Ascending aorta (tissue), 2 donors: ENCODE measurements at regions not wholly inside any gene's neighbourhood (a gene's known extent, or its start where the extent isn't known, plus 50 kb on each side); places are given as distances from the start of the nearest gene placed in this dataset.

ENCODE experiments used
- DNase-seq, 2 donors: peaks; one replicate each; pipeline ENCODE4 v3.0.0-alpha.2; 2019; ENCODE audit warnings: low spot score in 2 of 2
- H3K27ac ChIP-seq, 2 donors: fragments of 200-600 bp; sonication (generic); one replicate each; pipeline ENCODE4 v1.5.1; 2016 to 2017; ENCODE audit warnings: mild to moderate bottlenecking in 1 of 2
- H3K27me3 ChIP-seq: fragments of 200-600 bp; sonication (generic); one replicate; pipeline ENCODE4 v1.5.1; 2017
- H3K36me3 ChIP-seq, 2 donors: fragments of 200-600 bp; sonication (generic); one replicate each; pipeline ENCODE4 v1.5.1; 2016
- H3K4me1 ChIP-seq, 2 donors: fragments of 200-600 bp; sonication (generic); one replicate each; pipeline ENCODE4 v1.5.1; 2016 to 2017; ENCODE audit warnings: mild to moderate bottlenecking in 1 of 2
- H3K4me3 ChIP-seq, 2 donors: fragments of 200-600 bp; sonication (generic); one replicate each; pipeline ENCODE4 v1.5.1; 2016 to 2017; ENCODE audit warnings: mild to moderate bottlenecking in 1 of 2
- H3K9me3 ChIP-seq, 2 donors: fragments of 200-600 bp; sonication (generic); one replicate each; pipeline ENCODE4 v1.5.1; 2016
- intact Hi-C: fragments of 100-400 bp; cut with DNase I; formaldehyde crosslinking; loops from one replicate; pipeline ENCODE4 v1.15.1; 2023
- TF ChIP-seq, protein P1 (sequence below), 3 experiments: fragments of 200-600 bp in 2 of 3; fragments of 450-650 bp in 1 of 3; sonication (generic) in 2 of 3; IDR thresholded peaks; one replicate each; pipeline ENCODE4 v1.5.1; 2016 to 2019; ENCODE audit warnings: antibody characterized with exemption in 3 of 3, mild to moderate bottlenecking in 1 of 3, moderate library complexity in 1 of 3

DNA sequence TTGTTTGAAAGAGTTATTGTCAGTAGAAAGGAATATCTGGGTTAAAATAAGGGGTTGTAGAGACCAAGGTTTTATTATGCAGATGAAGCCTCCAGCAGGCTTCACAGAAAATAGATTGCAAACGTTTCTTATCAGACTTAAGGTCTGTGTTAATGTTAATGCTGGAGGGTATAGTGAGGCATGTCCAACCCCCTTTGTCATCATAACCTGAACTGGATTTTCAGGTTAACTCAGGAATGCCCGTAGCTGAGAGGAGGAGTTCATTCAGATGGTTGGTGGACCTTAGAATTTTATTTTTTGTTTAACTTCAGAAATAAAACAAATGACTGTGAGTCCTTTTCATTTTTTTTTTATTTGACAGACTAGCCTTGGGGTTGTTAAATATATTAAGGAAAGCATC is 354.1 kb downstream of the GPM6A start:
- no peak overlapping the region for H3K4me3 ChIP-seq
- TF ChIP-seq, protein P1, sequence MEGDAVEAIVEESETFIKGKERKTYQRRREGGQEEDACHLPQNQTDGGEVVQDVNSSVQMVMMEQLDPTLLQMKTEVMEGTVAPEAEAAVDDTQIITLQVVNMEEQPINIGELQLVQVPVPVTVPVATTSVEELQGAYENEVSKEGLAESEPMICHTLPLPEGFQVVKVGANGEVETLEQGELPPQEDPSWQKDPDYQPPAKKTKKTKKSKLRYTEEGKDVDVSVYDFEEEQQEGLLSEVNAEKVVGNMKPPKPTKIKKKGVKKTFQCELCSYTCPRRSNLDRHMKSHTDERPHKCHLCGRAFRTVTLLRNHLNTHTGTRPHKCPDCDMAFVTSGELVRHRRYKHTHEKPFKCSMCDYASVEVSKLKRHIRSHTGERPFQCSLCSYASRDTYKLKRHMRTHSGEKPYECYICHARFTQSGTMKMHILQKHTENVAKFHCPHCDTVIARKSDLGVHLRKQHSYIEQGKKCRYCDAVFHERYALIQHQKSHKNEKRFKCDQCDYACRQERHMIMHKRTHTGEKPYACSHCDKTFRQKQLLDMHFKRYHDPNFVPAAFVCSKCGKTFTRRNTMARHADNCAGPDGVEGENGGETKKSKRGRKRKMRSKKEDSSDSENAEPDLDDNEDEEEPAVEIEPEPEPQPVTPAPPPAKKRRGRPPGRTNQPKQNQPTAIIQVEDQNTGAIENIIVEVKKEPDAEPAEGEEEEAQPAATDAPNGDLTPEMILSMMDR (IDR thresholded peaks at IDR 0.05): no peak
- no peaks in the 10 kb centered on the region for H3K36me3 ChIP-seq
- DNase-seq: no peak
- peaks cover 0 to 6% of the 10 kb centered on the region in 2 donors for H3K9me3 ChIP-seq
- no peak overlapping the region for H3K27ac ChIP-seq
- H3K27me3 ChIP-seq: no peaks in the 10 kb centered on the region
- H3K4me1 ChIP-seq: no peaks in the 10 kb centered on the region
- intact Hi-C loops: no loop called here

- intact Hi-C loops: no loop called here
Measured at GRCh38 chr4:175459571-175459970, 352.5 kb downstream of the GPM6A start.

GRCh38 chr4:175460414-175460813 is 351.6 kb downstream of the GPM6A start:
- DNase-seq: no peak
- Histone ChIP-seq H3K27ac (no peak overlapping the region), H3K4me3 (no peak overlapping the region), H3K4me1 (no peaks in the 10 kb centered on the region), H3K27me3 (no peaks in the 10 kb centered on the region), H3K36me3 (no peaks in the 10 kb centered on the region), H3K9me3 (peaks cover 0 to 1% of the 10 kb centered on the region in 2 donors)
- TF ChIP-seq, protein P1 (IDR thresholded peaks at IDR 0.05): no peak
- intact Hi-C loops: no loop called here

More at GRCh38 chr4:175459571-175459970, 352.5 kb downstream of the GPM6A start:
- TF ChIP-seq, protein P1 (IDR thresholded peaks at IDR 0.05): no peak
- Histone ChIP-seq H3K9me3 (peaks cover 0 to 6% of the 10 kb centered on the region in 2 donors), H3K27ac (no peak overlapping the region), H3K27me3 (no peaks in the 10 kb centered on the region), H3K36me3 (no peaks in the 10 kb centered on the region), H3K4me3 (no peak overlapping the region), H3K4me1 (no peaks in the 10 kb centered on the region)
- no peak for DNase-seq

DNA sequence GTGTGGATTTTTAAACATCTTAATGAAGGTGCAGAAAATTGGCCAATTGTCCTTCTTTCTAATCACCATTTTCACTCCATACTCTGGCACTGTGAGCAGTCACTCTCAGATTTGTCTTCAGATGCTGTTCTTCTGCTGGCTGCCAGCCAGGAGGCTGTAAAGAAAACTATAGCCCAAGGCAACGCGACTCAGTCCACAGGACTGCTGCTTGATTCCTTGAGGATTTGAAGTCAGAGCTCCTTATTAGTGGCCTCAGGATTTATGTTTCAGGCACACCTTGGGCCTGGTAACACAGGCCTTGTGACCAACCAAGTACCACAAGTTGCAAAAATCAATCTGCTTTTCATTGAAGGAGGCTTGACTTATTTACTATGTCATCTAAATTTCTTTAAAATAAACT is 342.6 kb downstream of the GPM6A start:
- Histone ChIP-seq H3K4me1 (no peaks in the 10 kb centered on the region), H3K27ac (no peak overlapping the region), H3K27me3 (no peaks in the 10 kb centered on the region), H3K36me3 (no peaks in the 10 kb centered on the region), H3K9me3 (no peaks in the 10 kb centered on the region), H3K4me3 (no peak overlapping the region)
- TF ChIP-seq, protein P1 (IDR thresholded peaks at IDR 0.05): no peak
- intact Hi-C loops: no loop called here
- DNase-seq: no peak

DNA sequence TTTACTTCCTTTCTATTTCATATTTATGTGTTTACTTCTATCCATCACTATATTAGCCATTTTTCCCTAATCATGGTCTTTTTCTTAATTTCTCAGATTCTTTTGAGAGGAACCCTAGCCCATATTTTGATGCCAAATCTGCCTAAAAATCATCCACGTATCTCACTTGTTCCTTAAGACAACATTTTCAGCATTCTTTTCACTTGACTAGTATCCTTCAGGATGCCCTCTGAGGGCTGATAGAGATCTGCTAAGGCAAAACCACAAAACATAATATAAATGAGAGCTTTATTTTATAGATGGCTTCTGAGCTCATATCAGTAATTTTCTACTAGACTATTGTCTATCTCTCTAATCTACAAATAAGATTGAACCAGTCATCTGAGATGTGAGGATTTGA is 341.9 kb downstream of the GPM6A start:
- Histone ChIP-seq H3K9me3 (no peaks in the 10 kb centered on the region), H3K27me3 (no peaks in the 10 kb centered on the region), H3K27ac (no peak overlapping the region), H3K4me1 (no peaks in the 10 kb centered on the region), H3K4me3 (no peak overlapping the region), H3K36me3 (no peaks in the 10 kb centered on the region)
- TF ChIP-seq, protein P1 (IDR thresholded peaks at IDR 0.05): no peak
- intact Hi-C loops: no loop called here
- no peak for DNase-seq

GRCh38 chr4:175480404-175480803 is 331.7 kb downstream of the GPM6A start:
- no peak for DNase-seq
- H3K4me3 ChIP-seq: no peak overlapping the region
- H3K9me3 ChIP-seq: no peaks in the 10 kb centered on the region
- H3K27me3 ChIP-seq: no peaks in the 10 kb centered on the region
- TF ChIP-seq, protein P1 (IDR thresholded peaks at IDR 0.05): no peak
- no peaks in the 10 kb centered on the region for H3K36me3 ChIP-seq
- H3K4me1 ChIP-seq: no peaks in the 10 kb centered on the region
- intact Hi-C loops: no loop called here
- H3K27ac ChIP-seq: no peak overlapping the region
